GM12878 (cell line): ENCODE measurements at regions not wholly inside any gene's neighbourhood (a gene's known extent, or its start where the extent isn't known, plus 50 kb on each side); places are given as distances from the start of the nearest gene placed in this dataset.
"Not testable (repeated sequence)": the region's sequence is repeated elsewhere in the genome, so short reads cannot be mapped to it uniquely, and the experiment has no call there.

Source experiments
- ATAC-seq: fragments of 200-7000 bp; cut with Tn5 transposase; 3 replicates; pipeline ENCODE4 v1.9.1; 2020; ENCODE audit warnings: mild to moderate bottlenecking, moderate library complexity
- BruUV-seq: library from RNA; stranded (reverse); fragments of 400-500 nt; replicated peaks from 2 replicates; lab custom pipeline; 2021; lab: Mats Ljungman, UMichigan
- CTCF ChIA-PET: fragments of 300-600 bp; sonication (Branson Sonifier 250); formaldehyde crosslinking; extraction: SDS; loops from one replicate; lab custom pipeline; 2021; ENCODE audit warnings: inconsistent platforms; lab: Yijun Ruan, JAX
- POLR2A ChIA-PET: fragments of 350-600 bp; formaldehyde crosslinking; extraction: SDS; loops from one replicate; lab custom pipeline; 2021; ENCODE audit warnings: inconsistent platforms; lab: Charles Lee
- RAD21 ChIA-PET: fragments of 300-600 bp; sonication (Branson Sonifier 250); formaldehyde crosslinking; loops from one replicate; lab custom pipeline; 2023; ENCODE audit warnings: antibody characterized with exemption; ENCODE audit not compliant: unreplicated experiment; lab: Charles Lee
- SMC1A ChIA-PET: fragments of 300-600 bp; sonication (Branson Sonifier 250); formaldehyde crosslinking; loops from one replicate; lab custom pipeline; 2023; ENCODE audit not compliant: unreplicated experiment, uncharacterized antibody; lab: Charles Lee
- DNase-seq: peaks from one replicate; pipeline ENCODE4 v3.0.0-alpha.2; 2011; ENCODE audit warnings: low read depth, low spot score
- FAIRE-seq: peaks from 3 replicates; lab custom pipeline; 2011; peaks lifted over from hg19 to GRCh38; lab: Jason Lieb, UNC
- H2AFZ ChIP-seq: 2 replicates; pipeline ENCODE4 v1.6.0; 2011; ENCODE audit warnings: low read depth, low read length, control low read depth; ENCODE audit not compliant: control insufficient read depth
- H3K27ac ChIP-seq: 2 replicates; pipeline ENCODE4 v1.5.1; 2011; ENCODE audit warnings: control low read depth; ENCODE audit not compliant: control insufficient read depth, insufficient read depth
- H3K27me3 ChIP-seq, 2 experiments: replicated peaks in 1 of 2; 2 replicates each; pipeline versions ENCODE4 v1.6.0 to v1.6.1; 2011; ENCODE audit warnings: low read length in 1 of 2; ENCODE audit not compliant: control insufficient read depth in 2 of 2, insufficient read depth in 2 of 2
- H3K36me3 ChIP-seq, 2 experiments: 2 replicates each; pipeline ENCODE4 v1.5.1; 2011; ENCODE audit warnings: low read length in 1 of 2; ENCODE audit not compliant: control insufficient read depth in 2 of 2, insufficient read depth in 2 of 2
- H3K4me1 ChIP-seq: 2 replicates; pipeline ENCODE4 v1.6.1; 2011; ENCODE audit warnings: mild to moderate bottlenecking, low read length, moderate library complexity, mixed read lengths; ENCODE audit not compliant: control insufficient read depth, insufficient read depth
- H3K4me2 ChIP-seq: 2 replicates; pipeline ENCODE4 v1.6.0; 2011; ENCODE audit warnings: control low read depth; ENCODE audit not compliant: control insufficient read depth, insufficient read depth
- H3K4me3 ChIP-seq: fragments of 200-600 bp; sonication (generic); 2 replicates; pipeline ENCODE4 v1.5.1; 2016
- H3K79me2 ChIP-seq: 2 replicates; pipeline ENCODE4 v1.6.0; 2011; ENCODE audit warnings: low read length; ENCODE audit not compliant: control insufficient read depth, insufficient read depth
- H3K9ac ChIP-seq: 2 replicates; pipeline ENCODE4 v1.8.0; 2011; ENCODE audit warnings: low read length, control low read depth, mixed read lengths; ENCODE audit not compliant: control insufficient read depth, insufficient read depth
- H3K9me3 ChIP-seq: replicated peaks from 3 replicates; pipeline ENCODE4 v1.5.1; 2011; ENCODE audit warnings: mild to moderate bottlenecking, low read length; ENCODE audit not compliant: control insufficient read depth, insufficient read depth
- H4K20me1 ChIP-seq: 2 replicates; pipeline ENCODE4 v1.6.0; 2011; ENCODE audit not compliant: control insufficient read depth, insufficient read depth
- ATF3 ChIP-seq: IDR thresholded peaks from 2 replicates; pipeline ENCODE4 v1.6.1; 2011; ENCODE audit warnings: low read depth, mild to moderate bottlenecking, low read length, moderate library complexity, borderline replicate concordance; ENCODE audit errors: extremely low read depth
- CREM ChIP-seq: IDR thresholded peaks from 2 replicates; pipeline ENCODE4 v1.6.1; 2014; ENCODE audit warnings: antibody characterized with exemption, low read depth
- MYB ChIP-seq: fragments of 150-350 bp; IDR thresholded peaks from 2 replicates; pipeline ENCODE4 v1.6.1; 2014; ENCODE audit warnings: mild to moderate bottlenecking, low read depth, low read length, borderline replicate concordance
- SREBF1 ChIP-seq: IDR thresholded peaks from 2 replicates; pipeline ENCODE4 v1.6.1; 2012; ENCODE audit warnings: mild to moderate bottlenecking, low read length
- ZBED1 ChIP-seq: IDR thresholded peaks from 2 replicates; pipeline ENCODE4 v1.6.1; 2016; ENCODE audit warnings: borderline replicate concordance
- WGBS: methylation state at CpG from one replicate; pipeline ENCODE4 v1.1.6; 2016; ENCODE audit warnings: low lambda C conversion rate; ENCODE audit not compliant: insufficient replicate concordance, insufficient coverage; ENCODE audit errors: missing lambda C conversion rate; 5-methylcytosine and 5-hydroxymethylcytosine counted together
- in situ Hi-C: fragments of 300-500 bp; cut with MboI; formaldehyde crosslinking; loops from 9 replicates; pipeline ENCODE4 v1.14.3; 2018; ENCODE audit warnings: mixed read lengths
- intact Hi-C: fragments of 100-400 bp; cut with micrococcal nuclease; formaldehyde crosslinking; loops from one replicate; pipeline ENCODE4 v1.14.2; 2022; ENCODE audit not compliant: unreplicated experiment

- TF ChIP-seq ZBED1 (no peak), SREBF1 (no peak)
- Histone ChIP-seq H3K9ac (no peak overlapping the region), H2AFZ (no peak overlapping the region), H3K4me3 (no peak overlapping the region), H3K27me3 (no peaks in the 10 kb centered on the region), H3K27ac (no peak overlapping the region), H3K9me3 (no peaks in the 10 kb centered on the region), H3K4me1 (no peaks in the 10 kb centered on the region), H3K4me2 (no peak overlapping the region), H3K36me3 (no peaks in the 10 kb centered on the region), H4K20me1 (no peaks in the 10 kb centered on the region), H3K79me2 (no peaks in the 10 kb centered on the region)
- in situ Hi-C loops, result no loop called here
- no peak for DNase-seq
- intact Hi-C loops, result no loop called here
- ChIA-PET POLR2A (no interaction called here), RAD21 (no interaction called here), SMC1A (no interaction called here), CTCF (no interaction called here)
- 35% methylated on average over 9 of the region's 9 CpGs for WGBS
- no peak for ATAC-seq
- no peak for FAIRE-seq
- BruUV-seq, result no TSS peak
These were observed 280.1 kb upstream of the TMTC4 start for GRCh38 chr13:100954430-100955305.

- CTCF ChIA-PET, result no interaction called here
- H3K4me3 ChIP-seq, result no peak overlapping the region
- SMC1A ChIA-PET, result no interaction called here
- no peaks in the 10 kb centered on the region for H3K36me3 ChIP-seq
- no peak for FAIRE-seq
- H3K79me2 ChIP-seq, result no peaks in the 10 kb centered on the region
- TF ChIP-seq CREM (no peak), ATF3 (no peak), MYB (no peak)
- TF ChIP-seq, all 136 proteins: peak for 0
- intact Hi-C loops (no loop called here), in situ Hi-C loops (no loop called here)
- DNase-seq, result no peak
- no peak overlapping the region for H3K27ac ChIP-seq
- no peaks in the 10 kb centered on the region for H4K20me1 ChIP-seq
- H3K4me2 ChIP-seq, result no peak overlapping the region
- WGBS, result 22% methylated on average over 4 of the region's 4 CpGs
- ChIA-PET POLR2A (no interaction called here), RAD21 (no interaction called here)
- no peaks in the 10 kb centered on the region for H3K9me3 ChIP-seq
- no peak for ATAC-seq
- no peaks in the 10 kb centered on the region for H3K4me1 ChIP-seq
- H3K27me3 ChIP-seq, result no peaks in the 10 kb centered on the region
- no peak overlapping the region for H2AFZ ChIP-seq
- no peak overlapping the region for H3K9ac ChIP-seq
- BruUV-seq, result no TSS peak
These were observed 276.4 kb upstream of the TMTC4 start for GRCh38 chr13:100951016-100951415.

GRCh38 chr13:100948937-100949336 is 274.3 kb upstream of the TMTC4 start:
- H3K79me2 ChIP-seq, DNase-seq, H3K4me1 ChIP-seq, POLR2A ChIA-PET, in situ Hi-C loops, FAIRE-seq, SMC1A ChIA-PET, RAD21 ChIA-PET, H4K20me1 ChIP-seq, H3K4me3 ChIP-seq, H2AFZ ChIP-seq, H3K9ac ChIP-seq, H3K9me3 ChIP-seq, H3K27ac ChIP-seq, CTCF ChIA-PET, H3K4me2 ChIP-seq, intact Hi-C loops, ATAC-seq, BruUV-seq, H3K36me3 ChIP-seq, H3K27me3 ChIP-seq: not testable (repeated sequence)
- 33% methylated on average over 3 of the region's 3 CpGs for WGBS
